Neuronal stem cell (in vitro differentiated cells): ENCODE measurements at regions not wholly inside any gene's neighbourhood (a gene's known extent, or its start where the extent isn't known, plus 50 kb on each side); places are given as distances from the start of the nearest gene placed in this dataset.

Experiments used
- DNase-seq: peaks from one replicate; pipeline ENCODE4 v3.0.0-alpha.2; 2013; ENCODE audit warnings: low spot score
- H2AFZ ChIP-seq: one replicate; pipeline ENCODE4 v1.6.1; 2013; ENCODE audit warnings: mild to moderate bottlenecking, low read length, inconsistent platforms
- H2AK5ac ChIP-seq: 2 replicates; pipeline ENCODE4 v1.6.1; 2013; ENCODE audit warnings: low read depth, mild to moderate bottlenecking, inconsistent platforms, low read length, moderate library complexity, mixed read lengths
- H2BK120ac ChIP-seq: 2 replicates; pipeline ENCODE4 v1.6.1; 2013; ENCODE audit warnings: low read depth, mild to moderate bottlenecking, inconsistent platforms, low read length, moderate library complexity, mixed read lengths
- H2BK12ac ChIP-seq: one replicate; pipeline ENCODE4 v1.6.1; 2013; ENCODE audit warnings: low read length, inconsistent platforms
- H2BK15ac ChIP-seq: 2 replicates; pipeline ENCODE4 v1.6.1; 2013; ENCODE audit warnings: mild to moderate bottlenecking, low read length, inconsistent platforms, mixed read lengths
- H2BK5ac ChIP-seq: one replicate; pipeline ENCODE4 v1.6.1; 2013; ENCODE audit warnings: inconsistent platforms, mild to moderate bottlenecking, low read length, moderate library complexity
- H3K14ac ChIP-seq: one replicate; pipeline ENCODE4 v1.6.1; 2013; ENCODE audit warnings: low read length, inconsistent platforms
- H3K18ac ChIP-seq: 2 replicates; pipeline ENCODE4 v1.6.1; 2013; ENCODE audit warnings: low read length, inconsistent platforms
- H3K23ac ChIP-seq: 2 replicates; pipeline ENCODE4 v1.6.1; 2013; ENCODE audit warnings: low read depth, mild to moderate bottlenecking, mixed read lengths, low read length, inconsistent platforms; ENCODE audit not compliant: poor library complexity
- H3K27ac ChIP-seq: replicated peaks from 3 replicates; pipeline ENCODE4 v1.5.1; 2013; ENCODE audit warnings: low read length, inconsistent platforms
- H3K27me3 ChIP-seq, 3 experiments: 2 replicates each; pipeline ENCODE4 v1.6.1; 2013; ENCODE audit warnings: low read length in 3 of 3, mild to moderate bottlenecking in 2 of 3, inconsistent platforms in 1 of 3, low read depth in 1 of 3, mixed read lengths in 1 of 3, moderate library complexity in 1 of 3; ENCODE audit not compliant: control insufficient read depth in 3 of 3, insufficient read depth in 3 of 3
- H3K36me3 ChIP-seq, 2 donors: replicated peaks in 1 of 2; 2 replicates each; pipeline ENCODE4 v1.6.1; 2013; ENCODE audit warnings: low read length in 2 of 2; ENCODE audit not compliant: control insufficient read depth in 2 of 2, insufficient read depth in 2 of 2
- H3K4ac ChIP-seq: 2 replicates; pipeline ENCODE4 v1.6.1; 2013; ENCODE audit warnings: inconsistent platforms, mild to moderate bottlenecking, low read length, moderate library complexity
- H3K4me1 ChIP-seq, 2 donors: 1 replicate in 1 of 2; 2 replicates in 1 of 2; pipeline ENCODE4 v1.6.1; 2013; ENCODE audit warnings: low read length in 2 of 2, low read depth in 1 of 2; ENCODE audit not compliant: control insufficient read depth in 2 of 2, insufficient read depth in 1 of 2
- H3K4me2 ChIP-seq: one replicate; pipeline ENCODE4 v1.6.1; 2013; ENCODE audit warnings: mild to moderate bottlenecking, low read length, inconsistent platforms; ENCODE audit not compliant: insufficient read depth, poor library complexity, severe bottlenecking
- H3K4me3 ChIP-seq, 2 donors: 2 replicates each; pipeline ENCODE4 v1.5.1; 2013; ENCODE audit warnings: low read length in 2 of 2, mild to moderate bottlenecking in 2 of 2, inconsistent platforms in 1 of 2, moderate library complexity in 1 of 2
- H3K79me1 ChIP-seq: one replicate; pipeline ENCODE4 v1.6.1; 2013; ENCODE audit warnings: low read depth, mild to moderate bottlenecking, inconsistent platforms, low read length, moderate library complexity
- H3K9ac ChIP-seq: one replicate; pipeline ENCODE4 v1.6.1; 2013; ENCODE audit warnings: mild to moderate bottlenecking, low read depth, low read length, inconsistent platforms; ENCODE audit not compliant: poor library complexity
- H3K9me3 ChIP-seq, 2 donors: replicated peaks in 1 of 2; 2 replicates each; pipeline versions ENCODE3 to v1.6.1; 2013; ENCODE audit warnings: low read length in 2 of 2, mild to moderate bottlenecking in 2 of 2, inconsistent platforms in 1 of 2, low read depth in 1 of 2, mixed read lengths in 1 of 2, moderate library complexity in 1 of 2; ENCODE audit not compliant: control insufficient read depth in 2 of 2, insufficient read depth in 1 of 2
- H4K8ac ChIP-seq: one replicate; pipeline ENCODE4 v1.6.1; 2013; ENCODE audit warnings: low read depth, mild to moderate bottlenecking, inconsistent platforms, low read length, moderate library complexity
- H4K91ac ChIP-seq: one replicate; pipeline ENCODE4 v1.6.1; 2013; ENCODE audit warnings: low read length, low read depth, mild to moderate bottlenecking, inconsistent platforms; ENCODE audit not compliant: poor library complexity
- WGBS, 2 donors: extraction: QIAGEN DNeasy Blood & Tissue Kit; methylation state at CpG; one replicate each; pipeline ENCODE4 v1.1.7; 2013; ENCODE audit warnings: missing lambda C conversion rate in 2 of 2, mixed read lengths in 1 of 2; ENCODE audit not compliant: insufficient read length in 2 of 2, insufficient replicate concordance in 1 of 2; ENCODE audit errors: extremely low coverage in 2 of 2; 5-methylcytosine and 5-hydroxymethylcytosine counted together

- H3K23ac ChIP-seq = no peak overlapping the region
- no peaks in the 10 kb centered on the region for H3K79me1 ChIP-seq
- no peak overlapping the region for H3K4me3 ChIP-seq
- H3K14ac ChIP-seq = no peak overlapping the region
- no peaks in the 10 kb centered on the region for H3K9me3 ChIP-seq
- H2BK15ac ChIP-seq = no peak overlapping the region
- no peak overlapping the region for H2BK12ac ChIP-seq
- H2AK5ac ChIP-seq = no peak overlapping the region
- no peak overlapping the region for H4K8ac ChIP-seq
- H3K4ac ChIP-seq = no peak overlapping the region
- WGBS, 2 donors = 100% methylated on average over 1 of the region's 10 CpGs; no CpG with 5 or more reads in 1 of the 2 donors
- H3K4me2 ChIP-seq = no peak overlapping the region
- H3K27ac ChIP-seq = no peak overlapping the region
- no peak overlapping the region for H3K18ac ChIP-seq
- no peak for DNase-seq
- H2BK5ac ChIP-seq = no peak overlapping the region
- H2AFZ ChIP-seq = no peak overlapping the region
- no peaks in the 10 kb centered on the region for H3K27me3 ChIP-seq
- no peak overlapping the region for H4K91ac ChIP-seq
- no peaks in the 10 kb centered on the region for H3K4me1 ChIP-seq
- no peaks in the 10 kb centered on the region for H3K36me3 ChIP-seq
- H2BK120ac ChIP-seq = no peak overlapping the region
- H3K9ac ChIP-seq = no peak overlapping the region
These were observed 266.3 kb downstream of the KLF5 start for GRCh38 chr13:73324842-73325722.

GRCh38 chr13:73323615-73324014 is 264.8 kb downstream of the KLF5 start:
- no peak overlapping the region for H2BK5ac ChIP-seq
- H2BK120ac ChIP-seq = no peak overlapping the region
- H2BK12ac ChIP-seq = no peak overlapping the region
- no peak for DNase-seq
- H2BK15ac ChIP-seq = no peak overlapping the region
- no peak overlapping the region for H4K8ac ChIP-seq
- no peaks in the 10 kb centered on the region for H3K4me1 ChIP-seq
- H3K79me1 ChIP-seq = no peaks in the 10 kb centered on the region
- no peaks in the 10 kb centered on the region for H3K9me3 ChIP-seq
- H3K36me3 ChIP-seq = no peaks in the 10 kb centered on the region
- no CpG with 5 or more reads among the region's 1 CpG for WGBS, 2 donors
- no peak overlapping the region for H4K91ac ChIP-seq
- no peak overlapping the region for H2AK5ac ChIP-seq
- H3K9ac ChIP-seq = no peak overlapping the region
- H3K4ac ChIP-seq = no peak overlapping the region
- H2AFZ ChIP-seq = no peak overlapping the region
- H3K14ac ChIP-seq = no peak overlapping the region
- H3K4me3 ChIP-seq = no peak overlapping the region
- H3K18ac ChIP-seq = no peak overlapping the region
- no peaks in the 10 kb centered on the region for H3K27me3 ChIP-seq
- no peak overlapping the region for H3K4me2 ChIP-seq
- no peak overlapping the region for H3K27ac ChIP-seq
- H3K23ac ChIP-seq = no peak overlapping the region

GRCh38 chr13:73321043-73321442 is 262.2 kb downstream of the KLF5 start:
- H3K36me3 ChIP-seq = no peaks in the 10 kb centered on the region
- no peak overlapping the region for H2BK120ac ChIP-seq
- H2AFZ ChIP-seq = no peak overlapping the region
- no peak overlapping the region for H3K9ac ChIP-seq
- H2BK5ac ChIP-seq = no peak overlapping the region
- no peak overlapping the region for H2BK15ac ChIP-seq
- no peak overlapping the region for H4K91ac ChIP-seq
- H3K9me3 ChIP-seq = no peaks in the 10 kb centered on the region
- no CpG with 5 or more reads among the region's 2 CpGs for WGBS, 2 donors
- no peak overlapping the region for H3K14ac ChIP-seq
- H2AK5ac ChIP-seq = no peak overlapping the region
- no peak overlapping the region for H4K8ac ChIP-seq
- no peak overlapping the region for H3K4ac ChIP-seq
- H3K27ac ChIP-seq = no peak overlapping the region
- H3K4me3 ChIP-seq = no peak overlapping the region
- no peak overlapping the region for H3K4me2 ChIP-seq
- no peak overlapping the region for H2BK12ac ChIP-seq
- no peaks in the 10 kb centered on the region for H3K27me3 ChIP-seq
- H3K79me1 ChIP-seq = no peaks in the 10 kb centered on the region
- DNase-seq = no peak
- H3K23ac ChIP-seq = no peak overlapping the region
- H3K4me1 ChIP-seq = no peaks in the 10 kb centered on the region
- no peak overlapping the region for H3K18ac ChIP-seq

DNA sequence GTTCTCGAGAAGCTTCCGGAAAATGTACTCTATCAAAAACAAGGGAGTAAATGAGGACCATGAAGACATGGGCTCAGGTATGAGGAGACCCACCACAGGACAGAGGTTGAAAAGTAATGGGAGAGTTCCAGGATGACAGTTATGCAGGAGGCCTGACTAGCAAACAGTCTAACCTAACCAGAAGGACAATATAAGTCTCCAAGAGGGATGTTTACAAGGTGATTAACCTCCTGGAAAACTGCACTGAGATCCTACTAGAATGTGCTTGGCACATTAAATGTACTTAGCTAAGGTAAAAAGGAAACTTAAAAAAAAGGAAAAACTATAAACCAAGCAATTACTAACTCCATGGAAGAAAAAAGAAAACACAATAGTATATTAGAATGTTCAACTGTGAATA is 258.3 kb downstream of the KLF5 start:
- Histone ChIP-seq H3K79me1 (no peaks in the 10 kb centered on the region), H3K4ac (no peak overlapping the region), H3K4me2 (no peak overlapping the region), H3K9ac (no peak overlapping the region), H3K4me1 (no peaks in the 10 kb centered on the region), H2BK120ac (no peak overlapping the region), H2AFZ (no peak overlapping the region), H4K8ac (no peak overlapping the region), H3K14ac (no peak overlapping the region), H3K36me3 (no peaks in the 10 kb centered on the region), H3K27ac (no peak overlapping the region), H3K9me3 (no peaks in the 10 kb centered on the region), H2BK15ac (no peak overlapping the region), H2AK5ac (no peak overlapping the region), H3K18ac (no peak overlapping the region), H3K4me3 (no peak overlapping the region), H2BK12ac (no peak overlapping the region), H3K23ac (no peak overlapping the region), H3K27me3 (no peaks in the 10 kb centered on the region), H4K91ac (no peak overlapping the region), H2BK5ac (no peak overlapping the region)
- DNase-seq = no peak
- WGBS, 2 donors = no CpG with 5 or more reads among the region's 2 CpGs
